Stimulated activated CD4-positive, alpha-beta T cell treated with anti-CD3 and anti-CD28 coated beads, Interleukin-12 subunit alpha, Interleukin-12 subunit beta, amount 100 ng/mL, for 24 hours (primary cell): ENCODE measurements at regions not wholly inside any gene's neighbourhood (a gene's known extent, or its start where the extent isn't known, plus 50 kb on each side); places are given as distances from the start of the nearest gene placed in this dataset.

ENCODE experiments used
- DNase-seq, 2 experiments: peaks; one replicate each; pipeline ENCODE4 v3.0.0-alpha.2; 2020; ENCODE audit warnings: low read depth in 2 of 2

GRCh38 chr10:83250396-83250795, 888.9 kb upstream of the GHITM start:
- DNase-seq: no peak

GRCh38 chr10:83252169-83252568, 887.1 kb upstream of the GHITM start:
- no peak for DNase-seq

GRCh38 chr10:83252596-83252995, 886.7 kb upstream of the GHITM start:
- DNase-seq: no peak

- no peak for DNase-seq
Observed at GRCh38 chr10:83253011-83253671, 886.2 kb upstream of the GHITM start.

- no peak for DNase-seq
Observed at GRCh38 chr10:83254698-83255097, 884.6 kb upstream of the GHITM start.

- DNase-seq: no peak
Observed at GRCh38 chr10:83262434-83262833, 876.9 kb upstream of the GHITM start.

GRCh38 chr10:83272666-83273434, 866.5 kb upstream of the GHITM start:
- DNase-seq: no peak

GRCh38 chr10:83274088-83274487, 865.2 kb upstream of the GHITM start:
- DNase-seq: no peak

- DNase-seq: no peak
Observed at GRCh38 chr10:83276971-83277370, 862.3 kb upstream of the GHITM start.

- no peak for DNase-seq
Observed at GRCh38 chr10:83283151-83283550, 856.2 kb upstream of the GHITM start.

GRCh38 chr10:83287374-83287773, 851.9 kb upstream of the GHITM start:
- DNase-seq: no peak

GRCh38 chr10:83289373-83289772, 849.9 kb upstream of the GHITM start:
- DNase-seq: no peak

GRCh38 chr10:83289948-83290347, 849.4 kb upstream of the GHITM start:
- DNase-seq: no peak

- no peak for DNase-seq
Observed at GRCh38 chr10:83301732-83302131, 837.6 kb upstream of the GHITM start.

GRCh38 chr10:83302623-83303022, 836.7 kb upstream of the GHITM start:
- no peak for DNase-seq

- DNase-seq: no peak
Observed at GRCh38 chr10:83310688-83311087, 828.6 kb upstream of the GHITM start.

GRCh38 chr10:83312570-83312969, 826.7 kb upstream of the GHITM start:
- DNase-seq: no peak

- no peak for DNase-seq
Observed at GRCh38 chr10:83332690-83333089, 806.6 kb upstream of the GHITM start.

- no peak for DNase-seq
Observed at GRCh38 chr10:83333566-83333965, 805.7 kb upstream of the GHITM start.

GRCh38 chr10:83343676-83344075, 795.6 kb upstream of the GHITM start:
- DNase-seq: no peak

- no peak for DNase-seq
Observed at GRCh38 chr10:83346266-83346910, 792.9 kb upstream of the GHITM start.

- no peak for DNase-seq
Observed at GRCh38 chr10:83352588-83352987, 786.7 kb upstream of the GHITM start.

- no peak for DNase-seq
Observed at GRCh38 chr10:83354456-83354855, 784.9 kb upstream of the GHITM start.
